ENCODE measurements at regions not wholly inside any gene's neighbourhood (a gene's known extent, or its start where the extent isn't known, plus 50 kb on each side); places are given as distances from the start of the nearest gene placed in this dataset.

DNA sequence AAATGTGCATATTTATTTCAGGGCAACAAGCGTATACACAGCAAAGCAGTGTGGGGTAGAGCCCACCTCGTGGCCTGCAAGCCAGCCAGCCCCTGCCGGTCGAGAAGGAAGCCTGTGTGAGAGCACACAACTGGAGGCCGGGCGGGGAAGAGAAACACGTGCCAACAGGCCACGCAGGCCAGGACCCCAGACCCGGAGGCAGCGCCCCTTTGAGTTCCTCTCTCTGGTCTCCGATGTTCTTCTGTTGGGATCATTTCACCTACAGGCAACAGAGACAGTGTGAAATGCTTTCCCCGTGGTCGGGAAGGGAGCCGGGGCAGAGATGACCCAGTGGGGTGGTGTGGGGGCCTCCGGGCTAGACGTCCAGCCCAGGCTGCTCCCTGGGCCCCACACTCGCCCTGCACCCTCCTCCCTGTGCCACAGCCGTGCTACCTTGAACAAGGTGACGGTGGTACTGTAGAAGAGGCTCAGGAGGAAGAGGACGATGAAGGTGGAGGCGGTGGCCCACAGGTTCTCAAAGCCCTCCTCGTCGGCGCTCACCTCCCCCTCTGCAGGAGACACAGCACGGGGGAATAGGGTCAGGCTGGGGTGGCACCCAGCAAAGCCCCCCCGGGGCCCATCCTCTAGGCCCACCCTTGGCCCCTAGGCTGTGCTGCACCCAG, 325.5 kb downstream of the TMEM121 start:
- H3K4me1 Mint-ChIP-seq (ENCODE audit: low read depth): no peaks in the 10 kb centered on the region
- no peak for DNase-seq
- H3K27me3 Mint-ChIP-seq (ENCODE audit: insufficient read depth): no peaks in the 10 kb centered on the region
- H3K27ac Mint-ChIP-seq: no peak overlapping the region
- TF ChIP-seq, protein P1, sequence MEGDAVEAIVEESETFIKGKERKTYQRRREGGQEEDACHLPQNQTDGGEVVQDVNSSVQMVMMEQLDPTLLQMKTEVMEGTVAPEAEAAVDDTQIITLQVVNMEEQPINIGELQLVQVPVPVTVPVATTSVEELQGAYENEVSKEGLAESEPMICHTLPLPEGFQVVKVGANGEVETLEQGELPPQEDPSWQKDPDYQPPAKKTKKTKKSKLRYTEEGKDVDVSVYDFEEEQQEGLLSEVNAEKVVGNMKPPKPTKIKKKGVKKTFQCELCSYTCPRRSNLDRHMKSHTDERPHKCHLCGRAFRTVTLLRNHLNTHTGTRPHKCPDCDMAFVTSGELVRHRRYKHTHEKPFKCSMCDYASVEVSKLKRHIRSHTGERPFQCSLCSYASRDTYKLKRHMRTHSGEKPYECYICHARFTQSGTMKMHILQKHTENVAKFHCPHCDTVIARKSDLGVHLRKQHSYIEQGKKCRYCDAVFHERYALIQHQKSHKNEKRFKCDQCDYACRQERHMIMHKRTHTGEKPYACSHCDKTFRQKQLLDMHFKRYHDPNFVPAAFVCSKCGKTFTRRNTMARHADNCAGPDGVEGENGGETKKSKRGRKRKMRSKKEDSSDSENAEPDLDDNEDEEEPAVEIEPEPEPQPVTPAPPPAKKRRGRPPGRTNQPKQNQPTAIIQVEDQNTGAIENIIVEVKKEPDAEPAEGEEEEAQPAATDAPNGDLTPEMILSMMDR (IDR thresholded peaks at IDR 0.05): no peak
- H3K36me3 Mint-ChIP-seq (ENCODE audit: low read depth): peaks cover 7% of the 10 kb centered on the region; the same call in 1 of the 2 replicates
- no peak overlapping the region for H3K4me3 Mint-ChIP-seq
- peaks cover 53% of the 10 kb centered on the region for H3K9me3 Mint-ChIP-seq

GRCh38 chr14:105852378-105853088, 326.1 kb downstream of the TMEM121 start:
- no peaks in the 10 kb centered on the region for H3K27me3 Mint-ChIP-seq (ENCODE audit: insufficient read depth)
- no peak overlapping the region for H3K4me3 Mint-ChIP-seq
- TF ChIP-seq, protein P1 (IDR thresholded peaks at IDR 0.05): no peak
- peaks cover 56% of the 10 kb centered on the region for H3K9me3 Mint-ChIP-seq
- DNase-seq: no peak
- no peak overlapping the region for H3K27ac Mint-ChIP-seq
- peaks cover 7% of the 10 kb centered on the region; the same call in 1 of the 2 replicates for H3K36me3 Mint-ChIP-seq (ENCODE audit: low read depth)
- H3K4me1 Mint-ChIP-seq (ENCODE audit: low read depth): no peaks in the 10 kb centered on the region

GRCh38 chr14:105853089-105853906, 326.9 kb downstream of the TMEM121 start:
- Mint-ChIP-seq H3K36me3 (ENCODE audit: low read depth) (peaks cover 7% of the 10 kb centered on the region; the same call in 1 of the 2 replicates), H3K27me3 (ENCODE audit: insufficient read depth) (no peaks in the 10 kb centered on the region), H3K4me1 (ENCODE audit: low read depth) (no peaks in the 10 kb centered on the region), H3K27ac (no peak overlapping the region), H3K9me3 (peaks cover 53% of the 10 kb centered on the region), H3K4me3 (no peak overlapping the region)
- TF ChIP-seq, protein P1 (IDR thresholded peaks at IDR 0.05): no peak
- DNase-seq: no peak

- no peak for DNase-seq
- H3K36me3 Mint-ChIP-seq (ENCODE audit: low read depth): peaks cover 7% of the 10 kb centered on the region; the same call in 1 of the 2 replicates
- peaks cover 53% of the 10 kb centered on the region for H3K9me3 Mint-ChIP-seq
- H3K27me3 Mint-ChIP-seq (ENCODE audit: insufficient read depth): no peaks in the 10 kb centered on the region
- H3K27ac Mint-ChIP-seq: no peak overlapping the region
- no peaks in the 10 kb centered on the region for H3K4me1 Mint-ChIP-seq (ENCODE audit: low read depth)
- TF ChIP-seq, protein P1 (IDR thresholded peaks at IDR 0.05): no peak
- no peak overlapping the region for H3K4me3 Mint-ChIP-seq
Measured at GRCh38 chr14:105853907-105854599, 327.7 kb downstream of the TMEM121 start.

- H3K27me3 Mint-ChIP-seq (ENCODE audit: insufficient read depth): no peaks in the 10 kb centered on the region
- no peak overlapping the region for H3K27ac Mint-ChIP-seq
- no peak for DNase-seq
- H3K36me3 Mint-ChIP-seq (ENCODE audit: low read depth): peaks cover 7% of the 10 kb centered on the region; the same call in 1 of the 2 replicates
- TF ChIP-seq, protein P1 (IDR thresholded peaks at IDR 0.05): no peak
- H3K9me3 Mint-ChIP-seq: peaks cover 57% of the 10 kb centered on the region
- H3K4me3 Mint-ChIP-seq: no peak overlapping the region
- H3K4me1 Mint-ChIP-seq (ENCODE audit: low read depth): no peaks in the 10 kb centered on the region
Measured at GRCh38 chr14:105854600-105855245, 328.3 kb downstream of the TMEM121 start.
